H9 (cell line): ENCODE measurements at regions not wholly inside any gene's neighbourhood (a gene's known extent, or its start where the extent isn't known, plus 50 kb on each side); places are given as distances from the start of the nearest gene placed in this dataset.
A peak's percentile ranks its signal among the peaks of the same experiment; 100 is the strongest.

Source experiments
- DNase-seq: peaks from one replicate; pipeline ENCODE4 v3.0.0-alpha.2; 2017
- H2AFZ ChIP-seq: one replicate; pipeline ENCODE4 v1.6.1; 2013; ENCODE audit warnings: mild to moderate bottlenecking, low read length, control low read depth, moderate library complexity
- H2AK5ac ChIP-seq: 2 replicates; pipeline ENCODE4 v1.6.1; 2013; ENCODE audit warnings: low read length, control low read depth, mixed read lengths; ENCODE audit not compliant: insufficient read length
- H2BK120ac ChIP-seq: one replicate; pipeline ENCODE4 v1.6.1; 2013; ENCODE audit warnings: low read depth, mild to moderate bottlenecking, low read length, control low read depth, inconsistent platforms; ENCODE audit not compliant: poor library complexity, severe bottlenecking
- H2BK12ac ChIP-seq: 2 replicates; pipeline ENCODE4 v1.6.1; 2013; ENCODE audit warnings: low read length, control low read depth, mixed read lengths, low read depth; ENCODE audit not compliant: insufficient read length
- H2BK15ac ChIP-seq: 2 replicates; pipeline ENCODE4 v1.6.1; 2013; ENCODE audit warnings: low read depth, low read length, control low read depth
- H2BK20ac ChIP-seq: one replicate; pipeline ENCODE4 v1.6.1; 2013; ENCODE audit warnings: low read depth, mild to moderate bottlenecking, low read length, control low read depth, inconsistent platforms; ENCODE audit not compliant: poor library complexity, severe bottlenecking
- H2BK5ac ChIP-seq: 2 replicates; pipeline ENCODE4 v1.6.1; 2013; ENCODE audit warnings: low read length, control low read depth, mixed read lengths; ENCODE audit not compliant: insufficient read length
- H3K14ac ChIP-seq: 2 replicates; pipeline ENCODE4 v1.6.1; 2013; ENCODE audit warnings: low read length, control low read depth; ENCODE audit not compliant: insufficient read depth
- H3K18ac ChIP-seq: 2 replicates; pipeline ENCODE4 v1.6.1; 2013; ENCODE audit warnings: low read depth, mild to moderate bottlenecking, mixed read lengths, low read length, control low read depth; ENCODE audit not compliant: insufficient read length
- H3K23ac ChIP-seq: 2 replicates; pipeline ENCODE4 v1.6.1; 2013; ENCODE audit warnings: low read length, control low read depth, mixed read lengths, low read depth; ENCODE audit not compliant: insufficient read length
- H3K23me2 ChIP-seq: 2 replicates; pipeline ENCODE4 v1.6.1; 2013; ENCODE audit warnings: low read depth, mild to moderate bottlenecking, mixed read lengths, low read length, control low read depth; ENCODE audit not compliant: insufficient read length, poor library complexity, severe bottlenecking
- H3K27ac ChIP-seq: 2 replicates; pipeline ENCODE4 v1.5.1; 2013; ENCODE audit warnings: low read length, control low read depth, mixed read lengths, low read depth; ENCODE audit not compliant: insufficient read length
- H3K27me3 ChIP-seq: 2 replicates; pipeline ENCODE4 v1.6.1; 2013; ENCODE audit warnings: low read length, control low read depth, inconsistent platforms; ENCODE audit not compliant: insufficient read depth
- H3K4ac ChIP-seq: 2 replicates; pipeline ENCODE4 v1.6.1; 2013; ENCODE audit warnings: low read depth, mild to moderate bottlenecking, control low read depth, inconsistent platforms, low read length, moderate library complexity
- H3K4me1 ChIP-seq: 2 replicates; pipeline ENCODE4 v1.6.1; 2013; ENCODE audit warnings: low read length, control low read depth, inconsistent platforms; ENCODE audit not compliant: insufficient read depth
- H3K4me2 ChIP-seq: 2 replicates; pipeline ENCODE4 v1.6.1; 2013; ENCODE audit warnings: low read length, control low read depth, mixed read lengths; ENCODE audit not compliant: insufficient read length, insufficient read depth
- H3K56ac ChIP-seq: 2 replicates; pipeline ENCODE4 v1.6.1; 2013; ENCODE audit warnings: low read depth, mild to moderate bottlenecking, mixed read lengths, low read length, control low read depth; ENCODE audit not compliant: insufficient read length
- H3K79me1 ChIP-seq: 2 replicates; pipeline ENCODE4 v1.6.1; 2013; ENCODE audit warnings: low read depth, mild to moderate bottlenecking, moderate library complexity, low read length, control low read depth, inconsistent platforms; ENCODE audit not compliant: insufficient read depth, poor library complexity, severe bottlenecking
- H3K79me2 ChIP-seq: 2 replicates; pipeline ENCODE4 v1.6.1; 2013; ENCODE audit warnings: low read length, control low read depth, inconsistent platforms; ENCODE audit not compliant: insufficient read depth
- H3K9ac ChIP-seq: 2 replicates; pipeline ENCODE4 v1.6.1; 2013; ENCODE audit warnings: low read length, control low read depth, mixed read lengths; ENCODE audit not compliant: insufficient read length; ENCODE audit errors: extremely low read depth
- H3K9me3 ChIP-seq: one replicate; pipeline ENCODE4 v1.6.1; 2013; ENCODE audit warnings: low read depth, low read length, inconsistent platforms; ENCODE audit not compliant: control insufficient read depth
- H3T11ph ChIP-seq: one replicate; pipeline ENCODE4 v1.6.1; 2013; ENCODE audit warnings: mild to moderate bottlenecking, low read length, control low read depth, inconsistent platforms
- H4K20me1 ChIP-seq: one replicate; pipeline ENCODE4 v1.6.1; 2013; ENCODE audit not compliant: control insufficient read depth, insufficient read length, insufficient read depth
- H4K5ac ChIP-seq: 2 replicates; pipeline ENCODE4 v1.6.1; 2013; ENCODE audit warnings: low read depth, mild to moderate bottlenecking, mixed read lengths, low read length, control low read depth; ENCODE audit not compliant: insufficient read length
- H4K8ac ChIP-seq: replicated peaks from 2 replicates; pipeline ENCODE4 v1.6.1; 2013; ENCODE audit warnings: low read length, control low read depth, mixed read lengths, low read depth; ENCODE audit not compliant: insufficient read length
- H4K91ac ChIP-seq: 2 replicates; pipeline ENCODE4 v1.6.1; 2013; ENCODE audit warnings: low read depth, mild to moderate bottlenecking, moderate library complexity, mixed read lengths, low read length, control low read depth; ENCODE audit not compliant: insufficient read length
- H3K27ac Mint-ChIP-seq, 3 experiments: 2 replicates in 2 of 3; 3 replicates in 1 of 3; pipeline ENCODE4 v1.8.0; 2020 to 2021; ENCODE audit warnings: mixed read lengths in 3 of 3, mild to moderate bottlenecking in 1 of 3, moderate library complexity in 1 of 3
- H3K27me3 Mint-ChIP-seq: 2 replicates; pipeline ENCODE4 v1.8.0; 2021; ENCODE audit warnings: low read depth, mild to moderate bottlenecking, moderate library complexity, mixed read lengths
- H3K36me3 Mint-ChIP-seq, 3 experiments: 2 replicates in 2 of 3; 3 replicates in 1 of 3; pipeline ENCODE4 v1.8.0; 2020 to 2021; ENCODE audit warnings: low read depth in 3 of 3, mixed read lengths in 3 of 3; ENCODE audit not compliant: insufficient read depth in 1 of 3
- H3K4me1 Mint-ChIP-seq, 2 experiments: 2 replicates each; pipeline ENCODE4 v1.8.0; 2020; ENCODE audit warnings: mixed read lengths in 2 of 2
- H3K4me3 Mint-ChIP-seq, 2 experiments: 2 replicates in 1 of 2; 3 replicates in 1 of 2; pipeline ENCODE4 v1.8.0; 2020 to 2021; ENCODE audit warnings: mild to moderate bottlenecking in 2 of 2, mixed read lengths in 2 of 2, moderate library complexity in 1 of 2
- H3K9me3 Mint-ChIP-seq, 2 experiments: 2 replicates in 1 of 2; 3 replicates in 1 of 2; pipeline ENCODE4 v1.8.0; 2020; ENCODE audit warnings: mild to moderate bottlenecking in 2 of 2, mixed read lengths in 2 of 2, moderate library complexity in 1 of 2
- WGBS: extraction: QIAGEN DNeasy Blood & Tissue Kit; methylation state at CpG from one replicate; pipeline ENCODE4 v1.1.7; 2013; ENCODE audit warnings: missing lambda C conversion rate, low lambda C conversion rate, mixed read lengths; ENCODE audit not compliant: insufficient read length; ENCODE audit errors: extremely low coverage; 5-methylcytosine and 5-hydroxymethylcytosine counted together
- TF ChIP-seq, protein P1 (sequence below): fragments of 200-600 bp; sonication (generic); conservative IDR thresholded peaks from 3 replicates; pipeline ENCODE4 v1.8.0; 2021; ENCODE audit warnings: antibody characterized with exemption, mild to moderate bottlenecking

DNA sequence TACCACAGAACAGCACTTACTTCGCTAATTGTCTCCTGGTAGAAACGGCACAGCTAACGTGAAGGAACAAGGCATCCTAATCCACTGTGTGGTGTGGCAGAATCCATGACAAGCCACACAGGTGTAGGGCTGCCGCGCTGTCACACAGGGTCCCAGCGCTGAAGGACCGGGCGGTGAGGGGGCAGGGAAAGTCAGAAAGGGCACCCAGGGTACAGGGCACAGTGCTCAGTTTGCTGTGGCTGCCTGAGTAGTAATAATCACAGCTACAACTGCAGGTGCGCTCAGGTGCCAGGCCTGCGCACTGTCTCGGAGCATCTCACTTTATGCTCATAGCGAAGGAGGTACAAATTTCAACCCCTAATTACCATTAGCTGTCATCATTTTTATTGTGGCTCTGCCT lies 55.2 kb upstream of the CAB39 start:
- Mint-ChIP-seq H3K4me3 (no peak overlapping the region), H3K36me3 (no peaks in the 10 kb centered on the region), H3K9me3 (no peaks in the 10 kb centered on the region; a peak in 1 of 5 replicates), H3K4me1 (peaks cover 51 to 55% of the 10 kb centered on the region in 2 experiments), H3K27me3 (peaks cover 8% of the 10 kb centered on the region), H3K27ac (peak overlapping the region in 1 of 3 experiments; percentile 71; a peak in 2 of 7 replicates)
- no peak overlapping the region for H3K56ac ChIP-seq
- H3K9ac ChIP-seq: no peak overlapping the region
- no peak overlapping the region for H3K27ac ChIP-seq
- no peak overlapping the region for H2AFZ ChIP-seq
- no CpG with 5 or more reads among the region's 12 CpGs for WGBS
- no peak overlapping the region for H2AK5ac ChIP-seq
- peak overlapping the region; percentile 78 for H3K14ac ChIP-seq
- H2BK15ac ChIP-seq: no peak overlapping the region
- H3T11ph ChIP-seq: no peak overlapping the region
- no peak for DNase-seq
- no peaks in the 10 kb centered on the region for H3K27me3 ChIP-seq
- H2BK20ac ChIP-seq: no peak overlapping the region
- no peaks in the 10 kb centered on the region for H4K20me1 ChIP-seq
- H4K91ac ChIP-seq: no peak overlapping the region
- no peak overlapping the region for H4K5ac ChIP-seq
- no peak overlapping the region for H3K4ac ChIP-seq
- H2BK5ac ChIP-seq: no peak overlapping the region
- H2BK120ac ChIP-seq: no peak overlapping the region
- no peaks in the 10 kb centered on the region for H3K23me2 ChIP-seq
- H3K9me3 ChIP-seq: no peaks in the 10 kb centered on the region
- TF ChIP-seq, protein P1, sequence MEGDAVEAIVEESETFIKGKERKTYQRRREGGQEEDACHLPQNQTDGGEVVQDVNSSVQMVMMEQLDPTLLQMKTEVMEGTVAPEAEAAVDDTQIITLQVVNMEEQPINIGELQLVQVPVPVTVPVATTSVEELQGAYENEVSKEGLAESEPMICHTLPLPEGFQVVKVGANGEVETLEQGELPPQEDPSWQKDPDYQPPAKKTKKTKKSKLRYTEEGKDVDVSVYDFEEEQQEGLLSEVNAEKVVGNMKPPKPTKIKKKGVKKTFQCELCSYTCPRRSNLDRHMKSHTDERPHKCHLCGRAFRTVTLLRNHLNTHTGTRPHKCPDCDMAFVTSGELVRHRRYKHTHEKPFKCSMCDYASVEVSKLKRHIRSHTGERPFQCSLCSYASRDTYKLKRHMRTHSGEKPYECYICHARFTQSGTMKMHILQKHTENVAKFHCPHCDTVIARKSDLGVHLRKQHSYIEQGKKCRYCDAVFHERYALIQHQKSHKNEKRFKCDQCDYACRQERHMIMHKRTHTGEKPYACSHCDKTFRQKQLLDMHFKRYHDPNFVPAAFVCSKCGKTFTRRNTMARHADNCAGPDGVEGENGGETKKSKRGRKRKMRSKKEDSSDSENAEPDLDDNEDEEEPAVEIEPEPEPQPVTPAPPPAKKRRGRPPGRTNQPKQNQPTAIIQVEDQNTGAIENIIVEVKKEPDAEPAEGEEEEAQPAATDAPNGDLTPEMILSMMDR: no peak
- H3K79me1 ChIP-seq: no peaks in the 10 kb centered on the region
- no peak overlapping the region for H3K4me2 ChIP-seq
- H3K79me2 ChIP-seq: no peaks in the 10 kb centered on the region; the same call in 1 of the 2 replicates
- no peak overlapping the region for H2BK12ac ChIP-seq
- H3K4me1 ChIP-seq: no peaks in the 10 kb centered on the region; the same call in 1 of the 2 replicates
- H3K23ac ChIP-seq: no peak overlapping the region
- H3K18ac ChIP-seq: no peak overlapping the region
- H4K8ac ChIP-seq: no peak overlapping the region
